KMS-11 (cell line): ENCODE measurements at regions not wholly inside any gene's neighbourhood (a gene's known extent, or its start where the extent isn't known, plus 50 kb on each side); places are given as distances from the start of the nearest gene placed in this dataset.

ENCODE experiments used
- H2AFZ ChIP-seq: fragments of 200-600 bp; sonication (generic); 2 replicates; pipeline ENCODE4 v1.6.1; 2016; ENCODE audit warnings: antibody characterized with exemption, mixed run types, low read depth
- H3K27ac ChIP-seq: fragments of 200-600 bp; sonication (generic); 2 replicates; pipeline ENCODE4 v1.6.1; 2016; ENCODE audit warnings: mild to moderate bottlenecking, mixed run types
- H3K27me3 ChIP-seq: fragments of 200-600 bp; sonication (generic); 2 replicates; pipeline ENCODE4 v1.6.1; 2017; ENCODE audit warnings: mild to moderate bottlenecking, low read depth, mixed run types, moderate library complexity; ENCODE audit not compliant: insufficient read depth
- H3K36me3 ChIP-seq: fragments of 200-600 bp; sonication (generic); 2 replicates; pipeline ENCODE4 v1.6.1; 2017; ENCODE audit warnings: mild to moderate bottlenecking, mixed run types; ENCODE audit not compliant: insufficient read depth
- H3K4me1 ChIP-seq: fragments of 200-600 bp; sonication (generic); 2 replicates; pipeline ENCODE4 v1.6.1; 2016; ENCODE audit warnings: mild to moderate bottlenecking, low read depth, mixed run types; ENCODE audit not compliant: poor library complexity, severe bottlenecking
- H3K4me2 ChIP-seq: fragments of 200-600 bp; sonication (generic); 2 replicates; pipeline ENCODE4 v1.7.0; 2016; ENCODE audit warnings: mild to moderate bottlenecking, mixed run types
- H3K4me3 ChIP-seq: fragments of 200-600 bp; sonication (generic); IDR thresholded peaks from 2 replicates; pipeline ENCODE4 v1.6.1; 2017; ENCODE audit warnings: low read depth, low read length, mixed read lengths; ENCODE audit not compliant: insufficient read depth
- H3K79me2 ChIP-seq: fragments of 200-600 bp; sonication (generic); 2 replicates; pipeline ENCODE4 v1.6.1; 2016; ENCODE audit warnings: low read depth, mixed run types; ENCODE audit not compliant: insufficient read depth
- H3K9ac ChIP-seq: fragments of 200-600 bp; sonication (generic); 2 replicates; pipeline ENCODE4 v1.6.1; 2016; ENCODE audit warnings: mild to moderate bottlenecking, mixed run types
- H4K20me1 ChIP-seq: fragments of 200-600 bp; sonication (generic); 2 replicates; pipeline ENCODE4 v1.6.1; 2016; ENCODE audit warnings: mild to moderate bottlenecking, mixed run types; ENCODE audit not compliant: insufficient read depth
- TF ChIP-seq, protein P1 (sequence below): fragments of 200-600 bp; sonication (generic); conservative IDR thresholded peaks from 2 replicates; pipeline ENCODE4 v1.6.1; 2017; ENCODE audit warnings: low read depth, mild to moderate bottlenecking, antibody characterized with exemption, low read length, moderate library complexity, mixed read lengths

DNA sequence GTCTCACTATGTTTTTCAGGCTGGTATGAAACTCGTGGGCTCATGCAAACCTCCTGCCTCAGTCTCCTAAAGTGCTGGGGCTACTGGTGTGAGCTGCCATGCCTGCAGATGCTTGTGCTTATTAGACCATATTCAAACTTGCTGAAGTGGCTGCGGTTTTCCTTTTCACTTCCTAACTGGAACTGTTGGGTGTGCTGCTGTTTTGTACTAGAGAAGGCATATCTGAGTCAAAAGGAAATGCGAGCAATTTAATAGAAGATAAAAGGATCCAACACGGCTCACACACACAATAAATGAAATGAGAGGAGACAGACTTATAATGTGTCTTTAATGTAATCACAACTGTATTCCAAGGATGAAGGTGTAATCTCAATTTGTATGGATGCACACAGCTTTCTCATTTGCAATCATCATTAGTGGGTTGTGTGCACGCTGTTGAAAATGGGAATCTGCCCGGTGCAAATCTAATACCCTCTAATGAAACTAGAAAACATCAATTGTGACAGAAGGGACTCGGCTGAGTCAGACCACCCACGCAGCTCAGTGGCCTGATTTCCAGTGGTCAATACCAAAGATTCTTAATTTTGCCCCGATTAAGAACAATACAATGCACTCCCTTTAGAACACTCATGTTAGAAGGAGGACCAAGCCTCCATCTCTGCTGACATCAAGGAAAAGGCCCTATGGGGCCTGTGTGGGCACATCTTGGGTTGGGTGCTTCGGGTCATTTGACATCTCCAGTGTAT lies 532.7 kb downstream of the TDRD15 start:
- H3K4me2 ChIP-seq, result no peak overlapping the region
- no peak overlapping the region for H3K9ac ChIP-seq
- H3K4me1 ChIP-seq, result no peaks in the 10 kb centered on the region
- H3K79me2 ChIP-seq, result no peaks in the 10 kb centered on the region
- no peak overlapping the region for H3K4me3 ChIP-seq
- H3K27me3 ChIP-seq, result no peaks in the 10 kb centered on the region
- no peak overlapping the region for H2AFZ ChIP-seq
- TF ChIP-seq, protein P1, sequence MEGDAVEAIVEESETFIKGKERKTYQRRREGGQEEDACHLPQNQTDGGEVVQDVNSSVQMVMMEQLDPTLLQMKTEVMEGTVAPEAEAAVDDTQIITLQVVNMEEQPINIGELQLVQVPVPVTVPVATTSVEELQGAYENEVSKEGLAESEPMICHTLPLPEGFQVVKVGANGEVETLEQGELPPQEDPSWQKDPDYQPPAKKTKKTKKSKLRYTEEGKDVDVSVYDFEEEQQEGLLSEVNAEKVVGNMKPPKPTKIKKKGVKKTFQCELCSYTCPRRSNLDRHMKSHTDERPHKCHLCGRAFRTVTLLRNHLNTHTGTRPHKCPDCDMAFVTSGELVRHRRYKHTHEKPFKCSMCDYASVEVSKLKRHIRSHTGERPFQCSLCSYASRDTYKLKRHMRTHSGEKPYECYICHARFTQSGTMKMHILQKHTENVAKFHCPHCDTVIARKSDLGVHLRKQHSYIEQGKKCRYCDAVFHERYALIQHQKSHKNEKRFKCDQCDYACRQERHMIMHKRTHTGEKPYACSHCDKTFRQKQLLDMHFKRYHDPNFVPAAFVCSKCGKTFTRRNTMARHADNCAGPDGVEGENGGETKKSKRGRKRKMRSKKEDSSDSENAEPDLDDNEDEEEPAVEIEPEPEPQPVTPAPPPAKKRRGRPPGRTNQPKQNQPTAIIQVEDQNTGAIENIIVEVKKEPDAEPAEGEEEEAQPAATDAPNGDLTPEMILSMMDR, result no peak
- H3K27ac ChIP-seq, result no peak overlapping the region
- H3K36me3 ChIP-seq, result no peaks in the 10 kb centered on the region
- H4K20me1 ChIP-seq, result no peaks in the 10 kb centered on the region

DNA sequence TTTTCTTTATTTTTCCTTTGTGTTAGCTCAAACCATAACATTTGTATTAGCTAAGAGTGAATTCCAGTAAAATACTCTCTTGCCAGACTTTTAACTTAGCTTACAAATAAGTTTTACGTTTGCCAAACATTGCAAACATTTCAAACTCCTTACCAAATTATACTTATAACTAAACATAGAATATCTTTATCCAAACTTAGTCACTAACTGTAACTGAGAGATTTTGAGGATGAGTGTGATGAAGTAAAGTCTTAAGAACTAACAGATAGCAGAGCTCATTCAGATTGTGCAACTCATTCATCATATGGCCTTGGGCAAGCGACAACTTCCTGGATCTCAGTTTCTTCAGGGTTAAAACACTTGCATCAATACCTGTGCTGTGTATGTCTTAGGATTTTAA lies 533.7 kb downstream of the TDRD15 start:
- Histone ChIP-seq H4K20me1 (no peaks in the 10 kb centered on the region), H3K4me2 (no peak overlapping the region), H3K27ac (no peak overlapping the region), H3K4me1 (no peaks in the 10 kb centered on the region), H3K79me2 (no peaks in the 10 kb centered on the region), H3K4me3 (no peak overlapping the region), H3K27me3 (no peaks in the 10 kb centered on the region), H3K36me3 (no peaks in the 10 kb centered on the region), H3K9ac (no peak overlapping the region), H2AFZ (no peak overlapping the region)
- TF ChIP-seq, protein P1, result no peak

DNA sequence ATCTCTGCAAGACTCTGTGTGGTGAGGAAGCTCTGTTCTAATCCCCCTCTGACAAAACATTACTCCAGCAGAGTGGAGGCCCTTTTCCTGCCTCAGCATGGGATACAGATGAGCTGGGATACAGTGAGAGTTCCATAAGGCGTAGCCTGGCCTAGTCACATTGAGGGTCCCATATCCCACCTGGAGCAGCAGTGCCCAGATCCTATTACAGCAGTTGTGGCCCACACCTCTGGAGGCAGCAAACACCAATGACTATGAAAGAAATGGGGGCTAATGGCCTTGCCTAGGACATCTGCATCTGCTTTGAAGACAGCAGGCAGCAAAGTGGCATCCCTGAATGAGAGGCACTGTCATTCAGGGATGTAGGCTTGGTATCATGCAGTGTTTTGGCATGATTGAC lies 534.5 kb downstream of the TDRD15 start:
- Histone ChIP-seq H3K4me2 (no peak overlapping the region), H2AFZ (no peak overlapping the region), H4K20me1 (no peaks in the 10 kb centered on the region), H3K4me1 (no peaks in the 10 kb centered on the region), H3K36me3 (no peaks in the 10 kb centered on the region), H3K27ac (no peak overlapping the region), H3K4me3 (no peak overlapping the region), H3K9ac (no peak overlapping the region), H3K79me2 (no peaks in the 10 kb centered on the region), H3K27me3 (no peaks in the 10 kb centered on the region)
- TF ChIP-seq, protein P1, result no peak

DNA sequence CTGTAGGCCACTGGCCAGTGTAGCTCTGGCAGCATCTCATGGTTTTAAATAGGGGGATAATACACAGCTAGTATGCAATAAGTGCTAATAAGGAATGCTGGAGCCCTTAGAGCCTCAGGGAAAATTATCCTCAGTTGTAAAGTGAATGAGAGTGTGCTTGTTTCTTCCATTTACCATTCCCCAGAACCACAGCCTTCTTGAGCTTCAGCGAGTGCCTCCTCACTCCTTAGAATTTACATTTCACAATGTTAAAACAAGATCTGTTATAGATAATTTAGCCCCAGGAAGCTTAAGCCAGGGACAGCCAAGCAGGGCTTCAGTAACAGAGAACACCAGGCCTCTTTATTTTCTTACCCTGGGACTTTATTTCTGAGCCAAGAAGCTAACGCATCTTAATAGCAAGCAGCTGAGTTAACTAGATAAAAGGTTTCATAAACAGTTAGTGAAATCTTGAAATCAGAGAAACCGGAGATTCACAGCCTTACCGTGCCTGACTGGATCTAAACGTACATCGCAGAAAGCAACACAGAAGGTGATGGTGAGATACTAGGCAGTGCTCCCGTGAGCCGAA lies 535.2 kb downstream of the TDRD15 start:
- no peak overlapping the region for H3K4me2 ChIP-seq
- H3K27me3 ChIP-seq, result no peaks in the 10 kb centered on the region
- H3K9ac ChIP-seq, result no peak overlapping the region
- no peak overlapping the region for H2AFZ ChIP-seq
- H3K79me2 ChIP-seq, result no peaks in the 10 kb centered on the region
- H4K20me1 ChIP-seq, result no peaks in the 10 kb centered on the region
- H3K4me1 ChIP-seq, result no peaks in the 10 kb centered on the region
- TF ChIP-seq, protein P1, result no peak
- H3K4me3 ChIP-seq, result no peak overlapping the region
- no peak overlapping the region for H3K27ac ChIP-seq
- no peaks in the 10 kb centered on the region for H3K36me3 ChIP-seq
